ENCODE measurements at regions not wholly inside any gene's neighbourhood (a gene's known extent, or its start where the extent isn't known, plus 50 kb on each side); places are given as distances from the start of the nearest gene placed in this dataset.

- no peak overlapping the region for H3K4me3 Mint-ChIP-seq
- H3K4me1 Mint-ChIP-seq (ENCODE audit: low read depth), result peaks cover 24% of the 10 kb centered on the region
- H3K36me3 Mint-ChIP-seq (ENCODE audit: low read depth), result peaks cover 16% of the 10 kb centered on the region
- peaks cover 10% of the 10 kb centered on the region for H3K9me3 Mint-ChIP-seq
- no peaks in the 10 kb centered on the region; the same call in 1 of the 2 replicates for H3K27me3 Mint-ChIP-seq (ENCODE audit: insufficient read depth)
- TF ChIP-seq CTCF (IDR thresholded peaks at IDR 0.05), result no peak
- no peak for DNase-seq
- H3K27ac Mint-ChIP-seq, result no peak overlapping the region
Measured at GRCh38 chr6:17020889-17021538, 80.8 kb upstream of the STMND1 start.

DNA sequence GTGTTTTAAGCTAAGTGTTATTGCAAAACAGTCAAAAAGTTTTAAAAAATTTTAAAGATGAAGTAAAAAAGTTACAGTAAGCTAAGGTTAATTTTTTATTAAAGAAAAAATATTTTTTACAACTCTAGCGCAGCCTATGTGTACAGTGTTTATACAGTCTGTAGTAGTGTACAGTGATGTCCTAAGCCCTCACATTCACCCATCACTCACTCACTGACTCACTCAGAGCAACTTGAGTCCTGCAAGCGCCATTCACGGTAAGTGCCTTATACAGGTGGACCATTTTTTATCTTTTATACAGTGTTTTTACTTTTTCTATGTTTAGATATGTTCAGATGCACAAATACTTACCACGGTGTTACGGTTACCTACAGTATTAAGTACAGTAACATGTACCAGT is 83.4 kb upstream of the STMND1 start:
- Mint-ChIP-seq H3K27ac (no peak overlapping the region), H3K36me3 (ENCODE audit: low read depth) (peaks cover 20% of the 10 kb centered on the region), H3K4me1 (ENCODE audit: low read depth) (peaks cover 34% of the 10 kb centered on the region), H3K27me3 (ENCODE audit: insufficient read depth) (peaks cover 3% of the 10 kb centered on the region), H3K4me3 (no peak overlapping the region), H3K9me3 (peaks cover 19% of the 10 kb centered on the region)
- TF ChIP-seq CTCF (IDR thresholded peaks at IDR 0.05), result no peak
- no peak for DNase-seq

GRCh38 chr6:17017416-17017815 is 84.4 kb upstream of the STMND1 start:
- H3K27ac Mint-ChIP-seq, result no peak overlapping the region
- H3K9me3 Mint-ChIP-seq, result peaks cover 19% of the 10 kb centered on the region
- H3K4me1 Mint-ChIP-seq (ENCODE audit: low read depth), result peaks cover 34% of the 10 kb centered on the region
- DNase-seq, result no peak
- H3K36me3 Mint-ChIP-seq (ENCODE audit: low read depth), result peaks cover 20% of the 10 kb centered on the region
- H3K27me3 Mint-ChIP-seq (ENCODE audit: insufficient read depth), result peaks cover 5% of the 10 kb centered on the region
- no peak overlapping the region for H3K4me3 Mint-ChIP-seq
- TF ChIP-seq CTCF (IDR thresholded peaks at IDR 0.05), result no peak

- Mint-ChIP-seq H3K27me3 (ENCODE audit: insufficient read depth) (peaks cover 5% of the 10 kb centered on the region), H3K9me3 (peaks cover 19% of the 10 kb centered on the region), H3K4me1 (ENCODE audit: low read depth) (peaks cover 18% of the 10 kb centered on the region), H3K27ac (peak overlapping the region; percentile 71), H3K36me3 (ENCODE audit: low read depth) (peaks cover 25% of the 10 kb centered on the region), H3K4me3 (peak overlapping the region; percentile 63; the same call in 1 of the 2 replicates)
- DNase-seq, result no peak
- TF ChIP-seq CTCF (IDR thresholded peaks at IDR 0.05), result no peak
Measured at GRCh38 chr6:17015551-17016381, 86.1 kb upstream of the STMND1 start.

DNA sequence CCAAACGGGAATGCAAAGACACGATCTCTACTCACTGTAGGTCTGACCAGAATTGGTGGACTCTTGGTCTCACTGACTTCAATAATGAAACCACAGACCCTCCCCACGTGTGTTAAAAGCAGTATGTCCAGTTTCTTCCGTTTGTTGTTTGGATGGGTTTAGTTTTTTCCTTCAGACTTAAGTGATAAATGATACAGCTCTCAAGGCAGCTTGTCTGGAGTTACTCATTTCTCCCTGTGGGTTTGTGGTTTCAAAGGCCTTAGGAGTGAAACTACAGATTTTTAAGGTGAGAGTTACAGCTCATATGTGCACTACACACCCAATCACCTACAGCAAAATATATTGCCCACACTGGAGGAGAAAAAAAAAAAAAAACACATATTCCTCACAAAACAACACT is 86.7 kb upstream of the STMND1 start:
- Mint-ChIP-seq H3K27ac (peak overlapping the region; percentile 71), H3K9me3 (peaks cover 19% of the 10 kb centered on the region), H3K36me3 (ENCODE audit: low read depth) (peaks cover 28% of the 10 kb centered on the region), H3K27me3 (ENCODE audit: insufficient read depth) (peaks cover 5% of the 10 kb centered on the region), H3K4me1 (ENCODE audit: low read depth) (peaks cover 16% of the 10 kb centered on the region), H3K4me3 (peak overlapping the region; percentile 63)
- DNase-seq, result peak; percentile 68
- TF ChIP-seq CTCF (IDR thresholded peaks at IDR 0.05), result no peak
